ENCODE measurements at regions not wholly inside any gene's neighbourhood (a gene's known extent, or its start where the extent isn't known, plus 50 kb on each side); places are given as distances from the start of the nearest gene placed in this dataset.

- ChIA-PET POLR2A (no interaction called here), CTCF (interaction anchor here (1.5 to 1.7 kb wide), 2 partner anchors 11 to 19 kb away, joined by 3 to 4 read pairs; no protein-coding TSS in a partner anchor)
- Histone ChIP-seq H3K9ac (replicated peaks; ENCODE audit: extremely low read depth, insufficient read depth, low read length) (no peak overlapping the region), H3K27me3 (ENCODE audit: control insufficient read depth in 2 of 2, insufficient read depth in 2 of 2, low read length in 2 of 2) (peaks cover 2 to 9% of the 10 kb centered on the region in 2 experiments), H2AFZ (ENCODE audit: low read depth, low read length) (no peak overlapping the region), H4K20me1 (replicated peaks; ENCODE audit: control insufficient read depth, extremely low read depth, insufficient read depth, low read length) (no peaks in the 10 kb centered on the region), H3K9me3 (replicated peaks; ENCODE audit: control insufficient read depth, insufficient read depth, low read length) (no peaks in the 10 kb centered on the region), H3K36me3 (ENCODE audit: control insufficient read depth in 2 of 2, extremely low read depth in 1 of 2, insufficient read depth in 2 of 2, low read length in 2 of 2) (no peaks in the 10 kb centered on the region), H3K4me2 (ENCODE audit: insufficient read depth, low read length) (no peak overlapping the region), H3K4me3 (replicated peaks in 1 of 3; ENCODE audit: insufficient read depth in 1 of 3, low read depth in 1 of 3, low read length in 3 of 3) (no peak overlapping the region), H3K79me2 (ENCODE audit: control insufficient read depth, insufficient read depth, low read length) (no peaks in the 10 kb centered on the region), H3K27ac (ENCODE audit: insufficient read depth, low read depth, low read length) (no peak overlapping the region), H3K9me1 (replicated peaks; ENCODE audit: control insufficient read depth, extremely low read depth, insufficient read depth, low read length) (no peaks in the 10 kb centered on the region), H3K4me1 (ENCODE audit: control insufficient read depth, extremely low read depth, insufficient read depth, low read length) (peaks cover 34% of the 10 kb centered on the region)
- FAIRE-seq (no peak), DNase-seq (ENCODE audit: low read depth, low spot score) (no peak)
- TF ChIP-seq POLR2AphosphoS5 (IDR thresholded peaks at IDR 0.05; ENCODE audit: insufficient read depth, low read depth, low read length) (no peak), GATA2 (IDR thresholded peaks at IDR 0.05; ENCODE audit: insufficient read depth, insufficient read length, low read depth, low read length) (no peak), MAX (IDR thresholded peaks at IDR 0.05; ENCODE audit: insufficient read depth, insufficient read length) (no peak), MYC (IDR thresholded peaks at IDR 0.05; ENCODE audit: low read depth, low read length) (no peak), POLR2A (IDR thresholded peaks at IDR 0.05; ENCODE audit: low read depth, low read length) (no peak)
- TF ChIP-seq, protein P1, sequence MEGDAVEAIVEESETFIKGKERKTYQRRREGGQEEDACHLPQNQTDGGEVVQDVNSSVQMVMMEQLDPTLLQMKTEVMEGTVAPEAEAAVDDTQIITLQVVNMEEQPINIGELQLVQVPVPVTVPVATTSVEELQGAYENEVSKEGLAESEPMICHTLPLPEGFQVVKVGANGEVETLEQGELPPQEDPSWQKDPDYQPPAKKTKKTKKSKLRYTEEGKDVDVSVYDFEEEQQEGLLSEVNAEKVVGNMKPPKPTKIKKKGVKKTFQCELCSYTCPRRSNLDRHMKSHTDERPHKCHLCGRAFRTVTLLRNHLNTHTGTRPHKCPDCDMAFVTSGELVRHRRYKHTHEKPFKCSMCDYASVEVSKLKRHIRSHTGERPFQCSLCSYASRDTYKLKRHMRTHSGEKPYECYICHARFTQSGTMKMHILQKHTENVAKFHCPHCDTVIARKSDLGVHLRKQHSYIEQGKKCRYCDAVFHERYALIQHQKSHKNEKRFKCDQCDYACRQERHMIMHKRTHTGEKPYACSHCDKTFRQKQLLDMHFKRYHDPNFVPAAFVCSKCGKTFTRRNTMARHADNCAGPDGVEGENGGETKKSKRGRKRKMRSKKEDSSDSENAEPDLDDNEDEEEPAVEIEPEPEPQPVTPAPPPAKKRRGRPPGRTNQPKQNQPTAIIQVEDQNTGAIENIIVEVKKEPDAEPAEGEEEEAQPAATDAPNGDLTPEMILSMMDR (IDR thresholded peaks at IDR 0.05; ENCODE audit: extremely low read depth in 1 of 2, insufficient read depth in 1 of 2, low read depth in 1 of 2, low read length in 2 of 2) = no peak
- intact Hi-C loops (cut with micrococcal nuclease) = no loop called here
- no TSS peak for BruUV-seq (replicated peaks)
- dilution Hi-C loops (cut with MboI; ENCODE audit: extremely low pct_ligation_motif_present, low sequenced_read_pairs) = no loop called here
Observed at GRCh38 chr10:3268025-3268424, 95.4 kb upstream of the PITRM1 start.

GRCh38 chr10:3265088-3265487, 92.5 kb upstream of the PITRM1 start:
- intact Hi-C loops (cut with micrococcal nuclease) = loop anchor here (2.0 kb wide), 1 partner anchor 136 kb away; no protein-coding TSS in a partner anchor
- BruUV-seq (replicated peaks) = no TSS peak
- TF ChIP-seq JUN (IDR thresholded peaks at IDR 0.05; ENCODE audit: borderline replicate concordance, insufficient read depth, insufficient read length, low read depth) (peak; percentile 43), MYC (IDR thresholded peaks at IDR 0.05; ENCODE audit: low read depth, low read length) (no peak)
- Histone ChIP-seq H3K9me3 (replicated peaks; ENCODE audit: control insufficient read depth, insufficient read depth, low read length) (no peaks in the 10 kb centered on the region), H3K4me1 (ENCODE audit: control insufficient read depth, extremely low read depth, insufficient read depth, low read length) (peaks cover 39% of the 10 kb centered on the region), H3K79me2 (ENCODE audit: control insufficient read depth, insufficient read depth, low read length) (no peaks in the 10 kb centered on the region), H2AFZ (ENCODE audit: low read depth, low read length) (no peak overlapping the region), H3K4me2 (ENCODE audit: insufficient read depth, low read length) (no peak overlapping the region), H3K36me3 (ENCODE audit: control insufficient read depth in 2 of 2, extremely low read depth in 1 of 2, insufficient read depth in 2 of 2, low read length in 2 of 2) (no peaks in the 10 kb centered on the region), H3K27ac (ENCODE audit: insufficient read depth, low read depth, low read length) (peak overlapping the region; percentile 82), H3K27me3 (ENCODE audit: control insufficient read depth in 2 of 2, insufficient read depth in 2 of 2, low read length in 2 of 2) (no peaks in the 10 kb centered on the region), H3K4me3 (replicated peaks in 1 of 3; ENCODE audit: insufficient read depth in 1 of 3, low read depth in 1 of 3, low read length in 3 of 3) (no peak overlapping the region), H4K20me1 (replicated peaks; ENCODE audit: control insufficient read depth, extremely low read depth, insufficient read depth, low read length) (no peaks in the 10 kb centered on the region), H3K9ac (replicated peaks; ENCODE audit: extremely low read depth, insufficient read depth, low read length) (no peak overlapping the region), H3K9me1 (replicated peaks; ENCODE audit: control insufficient read depth, extremely low read depth, insufficient read depth, low read length) (no peaks in the 10 kb centered on the region)
- dilution Hi-C loops (cut with MboI; ENCODE audit: extremely low pct_ligation_motif_present, low sequenced_read_pairs) = no loop called here
- ChIA-PET POLR2A (interaction anchor here (0.7 kb wide), 1 partner anchor 18 kb away, joined by 3 read pairs; no protein-coding TSS in a partner anchor), CTCF (interaction anchor here (1.0 kb wide), 1 partner anchor 201 kb away, joined by 3 read pairs; no protein-coding TSS in a partner anchor)
- DNase-seq (ENCODE audit: low read depth, low spot score) (peak; percentile 26), FAIRE-seq (no peak)
